ENCODE measurements at regions not wholly inside any gene's neighbourhood (a gene's known extent, or its start where the extent isn't known, plus 50 kb on each side); places are given as distances from the start of the nearest gene placed in this dataset.

DNA sequence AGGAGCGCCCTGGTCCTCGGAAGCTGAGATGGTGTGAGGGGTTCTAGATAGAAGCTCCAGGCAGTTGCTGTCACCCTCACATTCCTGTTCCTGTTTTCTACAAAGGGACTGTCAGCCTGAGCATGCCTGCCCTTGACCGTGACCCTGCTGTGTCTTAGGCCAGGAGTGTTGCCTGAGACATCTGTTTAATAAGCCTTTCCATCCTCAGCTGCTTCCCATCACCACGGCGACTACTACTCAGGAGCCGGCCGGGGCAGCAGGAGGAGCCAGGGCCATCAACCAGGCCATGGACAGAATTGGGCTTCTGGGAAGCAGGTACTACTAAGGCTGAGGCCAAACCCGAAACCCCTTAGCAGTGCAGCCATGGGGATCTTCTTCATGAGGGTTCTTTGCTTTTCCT, 151.4 kb downstream of the KATNIP start:
- TF ChIP-seq, protein P1, sequence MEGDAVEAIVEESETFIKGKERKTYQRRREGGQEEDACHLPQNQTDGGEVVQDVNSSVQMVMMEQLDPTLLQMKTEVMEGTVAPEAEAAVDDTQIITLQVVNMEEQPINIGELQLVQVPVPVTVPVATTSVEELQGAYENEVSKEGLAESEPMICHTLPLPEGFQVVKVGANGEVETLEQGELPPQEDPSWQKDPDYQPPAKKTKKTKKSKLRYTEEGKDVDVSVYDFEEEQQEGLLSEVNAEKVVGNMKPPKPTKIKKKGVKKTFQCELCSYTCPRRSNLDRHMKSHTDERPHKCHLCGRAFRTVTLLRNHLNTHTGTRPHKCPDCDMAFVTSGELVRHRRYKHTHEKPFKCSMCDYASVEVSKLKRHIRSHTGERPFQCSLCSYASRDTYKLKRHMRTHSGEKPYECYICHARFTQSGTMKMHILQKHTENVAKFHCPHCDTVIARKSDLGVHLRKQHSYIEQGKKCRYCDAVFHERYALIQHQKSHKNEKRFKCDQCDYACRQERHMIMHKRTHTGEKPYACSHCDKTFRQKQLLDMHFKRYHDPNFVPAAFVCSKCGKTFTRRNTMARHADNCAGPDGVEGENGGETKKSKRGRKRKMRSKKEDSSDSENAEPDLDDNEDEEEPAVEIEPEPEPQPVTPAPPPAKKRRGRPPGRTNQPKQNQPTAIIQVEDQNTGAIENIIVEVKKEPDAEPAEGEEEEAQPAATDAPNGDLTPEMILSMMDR (conservative IDR thresholded peaks at IDR 0.05; ENCODE audit: low read depth, low read length) = no peak
- DNase-seq (ENCODE audit: low read depth) = no peak
- no peak overlapping the region for H3K4me3 ChIP-seq (ENCODE audit: low read depth, low read length)

DNA sequence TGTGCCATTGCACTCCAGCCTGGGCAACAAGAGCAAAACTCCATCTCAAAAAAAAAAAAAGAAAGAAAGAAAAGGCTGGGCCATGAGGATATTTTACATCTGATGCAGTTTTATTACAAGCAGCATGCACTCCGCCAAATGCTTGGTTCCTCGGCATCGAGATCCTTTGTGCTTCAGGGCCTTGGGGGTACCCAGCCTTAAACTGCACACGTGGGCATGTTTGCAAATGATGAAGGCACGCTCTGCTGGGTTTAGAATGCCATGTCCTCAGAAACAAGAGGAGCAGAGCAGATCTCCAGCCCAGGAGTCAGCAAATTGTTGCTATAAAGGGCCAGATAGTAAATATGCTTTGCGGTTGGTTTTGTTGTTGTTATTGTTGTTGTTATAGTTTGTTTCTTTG, 153.2 kb downstream of the KATNIP start:
- no peak for DNase-seq (ENCODE audit: low read depth)
- TF ChIP-seq, protein P1 (conservative IDR thresholded peaks at IDR 0.05; ENCODE audit: low read depth, low read length) = no peak
- no peak overlapping the region for H3K4me3 ChIP-seq (ENCODE audit: low read depth, low read length)

DNA sequence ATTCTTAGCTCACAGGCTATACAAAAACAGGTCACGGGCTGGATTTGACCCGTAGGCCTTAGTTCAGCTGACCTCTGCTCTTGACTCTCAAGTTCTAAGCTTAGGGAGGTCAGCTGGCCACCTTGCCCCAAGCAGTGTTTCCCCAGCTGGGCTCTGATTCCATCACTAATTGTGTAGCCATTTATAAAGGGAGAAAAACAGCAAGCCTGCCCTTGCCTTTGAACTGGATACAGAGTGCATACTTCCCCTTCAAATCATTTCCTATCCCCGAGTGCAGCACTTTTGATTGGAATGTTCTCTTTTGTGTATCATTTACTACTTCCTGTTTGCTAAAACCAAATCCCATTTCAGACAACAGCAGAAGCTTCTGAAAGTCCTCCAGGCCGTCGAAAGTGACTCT, 153.6 kb downstream of the KATNIP start:
- DNase-seq (ENCODE audit: low read depth) = peak; percentile 62
- H3K4me3 ChIP-seq (ENCODE audit: low read depth, low read length) = no peak overlapping the region
- TF ChIP-seq, protein P1 (conservative IDR thresholded peaks at IDR 0.05; ENCODE audit: low read depth, low read length) = no peak

DNA sequence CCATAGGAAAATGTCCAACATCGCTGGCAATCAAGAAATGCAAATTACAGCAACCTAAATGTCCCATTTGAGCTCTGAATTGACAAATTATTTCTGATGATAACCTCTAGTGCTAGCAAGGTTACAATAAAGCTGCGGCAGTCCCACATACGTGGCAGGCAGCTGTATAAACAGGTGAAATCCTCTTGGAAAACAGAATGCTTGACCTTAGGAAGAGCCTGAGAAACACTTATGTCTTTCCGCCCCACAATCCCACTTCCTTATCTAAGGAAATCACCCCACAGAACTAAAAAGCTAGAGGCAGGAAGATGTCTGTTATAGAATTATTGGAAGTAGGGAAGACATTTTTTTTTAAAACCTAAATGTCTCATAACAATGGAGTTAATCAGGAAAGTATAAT, 154.3 kb downstream of the KATNIP start:
- TF ChIP-seq, protein P1 (conservative IDR thresholded peaks at IDR 0.05; ENCODE audit: low read depth, low read length) = no peak
- no peak for DNase-seq (ENCODE audit: low read depth)
- H3K4me3 ChIP-seq (ENCODE audit: low read depth, low read length) = no peak overlapping the region

DNA sequence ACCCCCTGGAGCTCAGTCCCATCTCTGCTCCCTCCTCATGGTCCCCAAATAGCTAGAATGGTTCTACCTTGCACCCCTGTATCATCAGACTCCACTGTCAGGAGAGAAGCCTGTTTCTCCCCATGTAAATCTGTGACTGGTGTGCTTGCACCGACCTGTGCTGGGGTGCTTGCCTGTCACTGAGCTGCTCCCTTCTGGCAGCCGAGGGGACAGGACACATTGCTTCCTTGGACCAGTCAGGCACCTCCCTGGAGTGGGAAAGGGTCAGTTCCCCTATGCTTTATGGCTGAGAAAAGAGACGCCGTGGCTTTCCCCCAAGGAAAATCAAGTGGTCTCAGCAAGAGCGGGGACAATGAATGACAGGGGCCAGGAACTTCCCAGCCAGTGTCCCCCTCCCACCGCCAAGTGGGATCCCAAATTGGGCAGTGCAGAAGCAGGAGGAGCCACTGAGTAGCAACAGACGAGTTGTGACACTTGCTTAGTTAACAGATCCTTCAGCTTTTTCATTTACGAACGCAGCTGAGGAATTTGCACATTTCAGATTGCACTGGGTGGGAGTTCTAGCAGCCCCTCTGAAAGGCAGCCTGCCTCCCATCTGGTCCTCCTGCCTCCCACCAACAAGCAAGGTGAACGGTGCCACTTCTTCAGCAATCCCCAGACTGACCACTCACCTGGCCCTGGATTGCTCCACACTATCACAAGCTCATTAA, 156.4 kb downstream of the KATNIP start:
- TF ChIP-seq, protein P1 (conservative IDR thresholded peaks at IDR 0.05; ENCODE audit: low read depth, low read length) = no peak
- DNase-seq (ENCODE audit: low read depth) = no peak
- no peak overlapping the region for H3K4me3 ChIP-seq (ENCODE audit: low read depth, low read length)

DNA sequence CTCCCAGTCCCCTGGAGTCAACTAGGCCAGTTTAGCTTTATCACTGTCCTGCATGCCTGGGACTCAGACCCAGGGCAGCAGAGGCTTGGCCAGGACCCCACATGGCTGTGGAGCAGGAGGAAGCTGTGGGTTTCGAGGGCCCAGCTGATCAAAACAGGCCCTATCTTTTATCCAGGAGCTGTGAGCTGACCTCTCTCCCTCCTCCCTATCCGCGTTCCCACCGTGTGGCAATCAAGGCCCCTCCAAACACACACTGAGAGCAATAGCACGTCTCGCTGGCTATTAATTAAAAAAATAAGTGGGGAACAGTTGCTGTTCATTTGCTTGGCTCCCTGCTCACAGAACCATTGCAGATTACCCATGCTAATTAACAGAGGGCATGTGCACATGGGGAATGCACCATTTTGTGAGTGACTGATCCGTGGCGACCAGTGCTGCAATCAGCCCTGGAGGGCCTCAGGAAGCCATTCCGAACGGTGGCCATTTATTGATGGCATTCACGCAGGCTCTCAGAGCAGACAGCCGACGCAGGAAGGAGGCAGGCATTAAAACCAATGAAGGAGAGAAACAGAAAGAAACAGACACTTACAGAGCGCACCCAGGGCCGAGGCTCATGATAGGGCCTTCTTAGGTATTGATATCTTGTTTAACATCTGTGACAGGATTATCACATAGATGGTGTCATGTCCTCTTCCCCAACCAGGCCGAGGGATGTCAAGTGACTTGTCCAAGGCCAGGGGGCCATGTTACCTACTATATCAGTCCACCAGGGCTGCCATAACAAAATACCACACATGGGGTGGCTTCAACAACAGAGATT, 157.1 kb downstream of the KATNIP start:
- DNase-seq (ENCODE audit: low read depth) = no peak
- TF ChIP-seq, protein P1 (conservative IDR thresholded peaks at IDR 0.05; ENCODE audit: low read depth, low read length) = no peak
- H3K4me3 ChIP-seq (ENCODE audit: low read depth, low read length) = no peak overlapping the region

All from choroid plexus epithelial cell (primary cell).